HG02642 (cell line): ENCODE measurements at regions not wholly inside any gene's neighbourhood (a gene's known extent, or its start where the extent isn't known, plus 50 kb on each side); places are given as distances from the start of the nearest gene placed in this dataset.

Source experiments
- ATAC-seq: cut with Tn5 transposase; IDR thresholded peaks from one replicate; pipeline ENCODE4 v1.9.1; 2021; ENCODE audit warnings: mild to moderate bottlenecking; ENCODE audit not compliant: unreplicated experiment, poor library complexity

- no peak for ATAC-seq
Observed at GRCh38 chr2:41420219-41420618, 627.6 kb upstream of the PKDCC start.

- ATAC-seq = no peak
Observed at GRCh38 chr2:41420872-41421271, 626.9 kb upstream of the PKDCC start.

DNA sequence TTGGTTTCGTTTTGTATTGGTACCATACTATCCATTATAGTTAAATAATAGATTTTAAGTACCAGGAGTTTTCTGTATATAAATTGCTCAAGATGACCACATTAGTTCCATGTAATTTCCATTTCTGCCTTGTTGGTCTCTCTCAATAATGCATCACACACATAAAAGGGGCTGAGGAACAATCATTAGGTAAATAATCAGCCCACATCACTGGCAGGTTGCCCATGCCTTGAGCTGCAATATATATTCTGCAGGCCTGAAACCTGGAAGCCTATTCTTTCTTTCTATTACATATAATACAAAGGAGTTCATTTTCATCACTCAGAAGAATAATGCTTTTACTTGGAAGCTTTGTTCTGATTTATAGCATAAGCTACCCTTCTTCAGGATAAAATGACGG, 616.1 kb upstream of the PKDCC start:
- ATAC-seq = no peak

DNA sequence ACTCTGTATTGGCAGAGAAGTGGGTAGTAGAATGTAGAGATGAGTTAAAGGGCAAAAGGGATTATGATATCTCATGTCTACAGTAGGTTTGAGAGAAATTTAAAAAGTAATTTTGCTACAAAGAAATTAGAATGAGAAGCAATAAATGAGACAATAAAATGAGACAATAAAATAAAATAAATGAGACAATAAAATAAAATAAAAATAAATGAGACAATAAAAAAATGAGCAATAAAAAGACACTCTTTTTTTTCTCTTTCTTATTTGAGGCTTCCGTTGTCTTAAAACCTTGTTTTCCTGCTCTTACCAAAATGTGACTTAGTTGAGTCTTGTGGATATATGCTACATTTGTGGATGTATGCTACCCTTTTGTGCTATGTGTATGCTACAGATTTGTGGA, 615.4 kb upstream of the PKDCC start:
- ATAC-seq = no peak

DNA sequence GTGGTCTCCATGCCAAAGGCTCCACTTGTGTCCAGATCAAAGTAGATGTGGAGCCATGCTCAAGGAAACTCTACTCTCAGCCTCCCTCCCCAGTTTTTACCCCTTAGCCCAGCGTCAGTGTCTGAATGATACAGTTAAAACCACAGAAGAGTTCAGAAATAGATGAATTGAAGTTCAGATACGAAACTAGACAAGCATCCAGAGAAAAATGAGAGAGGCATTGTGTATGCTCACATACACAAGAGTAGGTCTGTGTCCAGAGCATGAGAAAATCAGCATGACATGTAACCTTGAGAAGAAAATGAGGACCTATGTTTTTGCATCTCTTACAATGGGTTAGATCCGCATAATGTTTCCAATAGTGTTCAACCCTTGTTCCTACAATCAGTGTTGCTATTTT, 612.8 kb upstream of the PKDCC start:
- ATAC-seq = no peak

DNA sequence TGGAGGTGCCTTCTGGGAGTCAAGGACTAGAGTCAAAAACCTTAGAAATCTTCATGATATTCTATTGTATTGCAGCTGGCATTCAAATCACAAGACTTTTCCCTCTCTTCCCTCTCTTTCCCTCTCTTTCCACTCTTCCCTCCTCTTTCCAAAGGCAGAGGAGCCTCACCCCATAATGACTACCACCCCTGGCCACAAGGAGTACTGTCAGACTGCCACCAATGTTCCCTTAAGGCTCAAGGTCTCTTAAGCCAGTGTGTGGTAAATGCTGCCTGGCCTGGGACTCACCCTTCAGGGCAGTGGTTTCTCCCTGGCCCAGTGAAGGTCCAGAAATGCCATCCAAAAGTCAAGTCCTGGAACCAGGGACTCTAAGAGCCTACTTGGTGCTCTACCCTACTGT, 605.9 kb upstream of the PKDCC start:
- ATAC-seq = no peak

- ATAC-seq = no peak
Observed at GRCh38 chr2:41445865-41446264, 602.0 kb upstream of the PKDCC start.

DNA sequence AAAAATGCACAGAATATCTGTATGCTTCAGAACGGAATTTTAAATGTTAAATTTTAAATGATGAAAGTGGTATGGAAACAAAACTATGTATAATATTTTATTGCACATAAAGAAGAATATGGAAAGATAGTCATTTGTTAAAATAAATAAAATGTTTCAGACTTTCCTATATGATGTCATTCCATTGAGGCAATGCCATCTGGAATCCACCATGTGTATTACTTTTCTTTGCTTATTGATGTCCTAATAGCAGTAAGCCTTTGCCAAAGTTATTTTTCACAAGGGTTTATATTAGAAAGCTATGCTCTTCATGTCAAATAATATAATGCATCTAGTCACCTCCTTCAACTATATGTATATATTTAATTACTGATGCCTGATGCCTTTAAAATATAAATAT, 601.6 kb upstream of the PKDCC start:
- ATAC-seq = no peak

GRCh38 chr2:41448221-41448620, 599.6 kb upstream of the PKDCC start:
- no peak for ATAC-seq

GRCh38 chr2:41457026-41457425, 590.8 kb upstream of the PKDCC start:
- ATAC-seq = no peak

DNA sequence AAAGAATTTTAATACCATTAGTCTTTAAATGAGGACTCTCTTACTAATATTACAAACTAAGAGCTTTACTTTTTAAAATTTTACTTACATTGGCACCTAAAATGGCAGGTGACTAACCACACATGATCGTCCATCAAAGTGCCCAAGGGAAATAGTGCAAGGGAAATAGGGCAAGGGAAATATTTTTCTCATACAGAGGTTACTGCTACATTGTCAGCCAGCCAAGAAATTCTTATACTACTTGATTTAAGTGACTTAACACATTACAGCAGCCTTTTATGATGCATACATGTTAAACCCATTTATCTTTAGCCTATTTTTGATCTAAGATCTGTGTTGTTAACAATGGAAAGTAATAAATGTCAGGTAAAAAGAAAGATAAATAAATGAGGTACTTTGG, 587.2 kb upstream of the PKDCC start:
- ATAC-seq = no peak

DNA sequence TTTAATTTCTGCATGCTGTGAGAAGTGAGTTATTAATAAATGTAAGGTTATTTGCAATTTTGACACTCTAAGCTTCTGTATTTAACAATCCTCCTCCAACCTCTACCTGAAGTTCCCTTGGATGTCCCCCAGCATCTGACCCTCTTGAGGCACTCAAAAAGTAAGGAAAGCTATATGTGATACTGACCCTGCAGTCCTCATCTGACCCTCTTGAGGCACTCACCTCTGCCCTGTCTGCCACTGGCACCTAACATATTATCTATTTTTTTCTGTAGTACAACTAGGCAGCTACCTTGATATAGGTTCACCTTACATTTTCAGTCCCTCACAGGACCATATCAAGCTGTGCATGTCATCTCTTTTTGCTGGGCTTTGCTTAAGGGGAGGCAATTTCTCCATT, 583.4 kb upstream of the PKDCC start:
- no peak for ATAC-seq

- no peak for ATAC-seq
Observed at GRCh38 chr2:41475959-41476358, 571.9 kb upstream of the PKDCC start.

GRCh38 chr2:41482659-41483058, 565.2 kb upstream of the PKDCC start:
- no peak for ATAC-seq

- ATAC-seq = no peak
Observed at GRCh38 chr2:41483226-41483625, 564.6 kb upstream of the PKDCC start.

DNA sequence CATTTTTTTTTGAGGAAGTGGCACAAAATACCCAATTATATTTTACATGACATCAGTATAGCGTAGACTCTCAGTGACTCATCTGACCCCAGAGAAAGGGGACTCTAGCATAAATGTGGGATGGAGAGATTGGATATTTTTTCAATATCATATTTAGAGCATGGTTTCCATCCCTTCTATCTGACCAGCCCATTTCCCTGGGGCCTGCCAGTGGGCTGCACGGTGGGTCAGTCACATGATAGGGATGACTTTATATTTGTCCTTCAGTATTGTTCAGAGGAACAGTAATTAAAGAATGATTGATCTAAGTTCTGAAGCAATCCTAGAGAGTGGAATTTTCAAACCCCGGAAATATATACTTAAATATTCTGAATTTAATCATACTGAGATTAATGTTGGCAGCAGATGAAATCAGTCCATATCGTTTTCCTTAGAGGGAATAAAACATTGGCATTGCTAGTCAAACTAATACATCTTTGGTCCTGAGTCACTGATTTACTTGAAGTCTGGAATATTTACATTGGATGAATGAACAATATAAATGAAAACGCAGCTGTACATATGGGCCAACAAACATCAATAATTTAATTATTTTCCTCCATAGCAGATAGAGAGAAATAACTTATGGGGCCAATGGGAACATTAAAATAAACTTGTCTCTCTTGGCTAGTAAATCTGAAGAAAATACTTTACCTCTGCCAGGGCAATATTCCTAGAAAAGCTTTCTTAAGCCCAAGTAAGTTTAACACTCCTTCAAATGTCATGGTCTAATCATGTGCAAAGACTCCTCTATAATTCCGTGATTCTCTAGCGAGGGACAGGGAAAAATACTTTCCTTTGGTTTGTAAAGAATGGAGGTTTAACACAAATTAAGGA, 563.6 kb upstream of the PKDCC start:
- no peak for ATAC-seq

GRCh38 chr2:41484858-41485234, 563.0 kb upstream of the PKDCC start:
- no peak for ATAC-seq

DNA sequence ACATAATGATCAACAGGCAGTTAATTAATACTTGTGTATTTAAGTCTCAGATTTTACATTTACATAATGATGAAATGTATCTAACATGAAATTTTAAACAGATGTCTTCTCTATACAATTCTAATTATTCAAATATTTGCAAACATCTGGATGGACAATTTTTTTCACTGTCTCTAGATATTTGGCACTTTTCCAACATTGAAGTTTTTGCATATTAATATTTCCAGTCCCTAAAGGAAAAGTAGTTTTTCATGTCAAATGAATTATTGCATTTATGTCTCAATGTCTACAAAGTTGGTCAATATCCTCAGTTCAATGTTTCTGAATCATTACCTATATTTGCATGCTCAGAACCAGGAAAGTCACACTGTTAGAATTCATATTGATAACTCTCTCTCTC, 560.9 kb upstream of the PKDCC start:
- ATAC-seq = no peak

DNA sequence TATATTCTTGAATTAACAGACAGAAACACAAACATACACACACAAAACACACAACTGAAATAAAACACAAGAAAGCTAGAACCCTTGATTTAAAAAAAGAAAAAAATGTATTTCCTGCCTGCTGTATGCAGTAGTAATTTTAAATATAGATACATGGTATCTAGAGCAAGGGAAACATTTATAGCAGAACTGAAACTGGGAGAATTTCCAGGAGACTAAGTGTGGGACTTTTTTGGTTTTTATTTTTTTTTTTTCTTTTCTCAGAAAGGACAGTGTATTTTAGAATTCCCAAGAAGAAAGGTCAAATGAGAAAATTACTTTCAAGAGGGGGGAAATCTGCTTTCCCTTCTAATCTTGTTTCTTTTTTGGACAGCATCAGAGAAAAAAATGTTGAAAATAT, 558.9 kb upstream of the PKDCC start:
- ATAC-seq = no peak

- no peak for ATAC-seq
Observed at GRCh38 chr2:41489638-41490037, 558.2 kb upstream of the PKDCC start.

DNA sequence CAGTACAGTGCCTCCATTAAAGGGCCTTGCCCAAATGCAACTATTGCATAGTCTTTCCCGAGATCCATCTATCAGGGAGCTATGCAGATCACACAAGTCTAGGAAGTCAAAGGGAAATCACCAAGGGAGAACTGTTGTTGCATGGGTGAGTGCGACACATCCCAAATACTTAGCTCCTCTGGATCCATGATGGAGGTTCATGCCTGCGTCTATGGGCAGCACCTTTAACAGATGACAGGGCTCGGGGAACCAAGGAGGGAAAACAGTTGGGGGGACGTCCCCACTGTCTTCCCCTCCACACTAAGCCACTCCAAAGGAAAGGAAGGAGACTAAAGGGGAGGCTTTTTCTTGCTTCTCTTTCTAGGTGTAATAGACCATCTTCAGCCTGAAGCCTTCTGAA, 552.8 kb upstream of the PKDCC start:
- ATAC-seq = no peak

- ATAC-seq = no peak
Observed at GRCh38 chr2:41496908-41497307, 550.9 kb upstream of the PKDCC start.

DNA sequence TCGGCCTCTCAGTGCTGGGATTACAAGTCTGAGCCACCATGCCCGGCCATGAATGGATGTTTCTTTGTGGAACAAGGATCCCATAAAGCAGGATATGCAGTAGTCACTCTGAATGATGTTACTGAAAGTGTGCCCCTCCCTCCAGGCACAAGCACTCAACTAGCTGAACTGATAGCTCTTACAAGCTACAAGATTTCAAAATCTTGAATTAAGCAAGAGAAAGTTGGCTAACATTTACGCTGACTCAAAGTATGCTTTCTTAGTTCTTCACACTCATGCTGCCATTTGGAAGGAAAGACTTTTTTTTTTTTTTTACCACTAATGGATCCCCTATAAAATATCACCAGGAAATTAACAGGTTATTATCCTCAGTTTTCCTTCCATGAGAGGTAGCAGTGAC, 549.0 kb upstream of the PKDCC start:
- no peak for ATAC-seq
